ENCODE measurements at regions not wholly inside any gene's neighbourhood (a gene's known extent, or its start where the extent isn't known, plus 50 kb on each side); places are given as distances from the start of the nearest gene placed in this dataset.
"Not testable (repeated sequence)": the region's sequence is repeated elsewhere in the genome, so short reads cannot be mapped to it uniquely, and the experiment has no call there.

GRCh38 chr13:110044551-110045111 is 258.2 kb upstream of the IRS2 start:
- intact Hi-C loops (cut with DNase I), result no loop called here
- TF ChIP-seq, protein P1, sequence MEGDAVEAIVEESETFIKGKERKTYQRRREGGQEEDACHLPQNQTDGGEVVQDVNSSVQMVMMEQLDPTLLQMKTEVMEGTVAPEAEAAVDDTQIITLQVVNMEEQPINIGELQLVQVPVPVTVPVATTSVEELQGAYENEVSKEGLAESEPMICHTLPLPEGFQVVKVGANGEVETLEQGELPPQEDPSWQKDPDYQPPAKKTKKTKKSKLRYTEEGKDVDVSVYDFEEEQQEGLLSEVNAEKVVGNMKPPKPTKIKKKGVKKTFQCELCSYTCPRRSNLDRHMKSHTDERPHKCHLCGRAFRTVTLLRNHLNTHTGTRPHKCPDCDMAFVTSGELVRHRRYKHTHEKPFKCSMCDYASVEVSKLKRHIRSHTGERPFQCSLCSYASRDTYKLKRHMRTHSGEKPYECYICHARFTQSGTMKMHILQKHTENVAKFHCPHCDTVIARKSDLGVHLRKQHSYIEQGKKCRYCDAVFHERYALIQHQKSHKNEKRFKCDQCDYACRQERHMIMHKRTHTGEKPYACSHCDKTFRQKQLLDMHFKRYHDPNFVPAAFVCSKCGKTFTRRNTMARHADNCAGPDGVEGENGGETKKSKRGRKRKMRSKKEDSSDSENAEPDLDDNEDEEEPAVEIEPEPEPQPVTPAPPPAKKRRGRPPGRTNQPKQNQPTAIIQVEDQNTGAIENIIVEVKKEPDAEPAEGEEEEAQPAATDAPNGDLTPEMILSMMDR (IDR thresholded peaks at IDR 0.05; ENCODE audit: borderline replicate concordance, extremely low read depth, insufficient read depth), result no peak
- no peak for FAIRE-seq

DNA sequence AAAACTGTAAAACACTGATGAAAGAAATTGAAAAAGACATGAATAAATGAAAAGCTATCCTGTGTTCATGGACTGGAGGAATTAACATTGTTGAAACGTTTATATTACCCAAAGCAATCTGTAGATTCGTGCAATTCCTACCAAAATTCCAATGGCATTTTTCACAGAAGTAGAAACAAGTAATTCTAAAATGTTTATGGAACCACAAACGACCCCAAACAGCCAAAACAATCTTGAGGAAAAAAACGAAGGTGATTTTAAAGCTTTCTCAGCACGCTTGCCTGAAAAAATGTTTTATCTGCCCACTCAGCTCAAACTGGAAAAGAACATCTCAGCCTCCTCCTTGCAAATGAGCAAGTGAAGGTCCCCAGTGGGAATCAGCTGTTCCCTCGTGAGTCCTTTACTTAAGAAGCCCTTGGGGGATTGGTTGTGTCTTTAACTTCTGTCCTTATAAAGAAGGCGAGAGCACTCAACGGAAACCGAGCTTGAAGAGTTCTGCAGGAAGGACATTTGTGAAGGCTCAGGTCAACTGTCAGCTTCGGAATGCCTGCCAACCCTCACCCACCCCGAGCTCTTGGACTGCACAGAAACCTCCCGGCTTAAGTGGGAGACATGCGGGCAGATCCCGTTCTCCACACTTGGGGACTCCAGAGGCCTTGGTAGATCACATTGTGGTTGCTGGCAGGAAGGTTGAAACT is 256.0 kb upstream of the IRS2 start:
- H3K4me3 ChIP-seq (ENCODE audit: low read length in 3 of 3), result no peak overlapping the region
- intact Hi-C loops (cut with DNase I), result no loop called here
- no peaks in the 10 kb centered on the region for H3K27me3 ChIP-seq (ENCODE audit: control insufficient read depth, insufficient read depth, low read length)
- TF ChIP-seq, protein P1 (IDR thresholded peaks at IDR 0.05; ENCODE audit: borderline replicate concordance, extremely low read depth, insufficient read depth), result no peak
- H3K9ac ChIP-seq (ENCODE audit: low read length in 3 of 3), result no peak overlapping the region
- no peaks in the 10 kb centered on the region for H3K4me1 ChIP-seq (ENCODE audit: control insufficient read depth in 2 of 3, insufficient read depth in 2 of 3, low read depth in 1 of 3, low read length in 3 of 3)
- H3K27ac ChIP-seq (ENCODE audit: low read depth in 2 of 2, low read length in 2 of 2), result no peak overlapping the region
- DNase-seq, result no peak
- no peaks in the 10 kb centered on the region for H3K36me3 ChIP-seq (ENCODE audit: control insufficient read depth in 2 of 3, insufficient read depth in 3 of 3, low read length in 3 of 3)
- H3K9me3 ChIP-seq (ENCODE audit: control insufficient read depth in 2 of 3, insufficient read depth in 1 of 3, low read length in 3 of 3), result peaks cover 0 to 2% (median 0%) of the 10 kb centered on the region in 3 donors
- FAIRE-seq, result no peak

More at GRCh38 chr13:110044551-110045111, 258.2 kb upstream of the IRS2 start:
- no peak overlapping the region for H3K4me3 ChIP-seq (ENCODE audit: low read length in 3 of 3)
- H3K9ac ChIP-seq (ENCODE audit: low read length in 3 of 3), result no peak overlapping the region
- no peaks in the 10 kb centered on the region for H3K27me3 ChIP-seq (ENCODE audit: control insufficient read depth, insufficient read depth, low read length)
- DNase-seq, result no peak
- no peaks in the 10 kb centered on the region for H3K36me3 ChIP-seq (ENCODE audit: control insufficient read depth in 2 of 3, insufficient read depth in 3 of 3, low read length in 3 of 3)
- H3K27ac ChIP-seq (ENCODE audit: low read depth in 2 of 2, low read length in 2 of 2), result no peak overlapping the region
- peaks cover 0 to 2% (median 0%) of the 10 kb centered on the region in 3 donors for H3K9me3 ChIP-seq (ENCODE audit: control insufficient read depth in 2 of 3, insufficient read depth in 1 of 3, low read length in 3 of 3)
- H3K4me1 ChIP-seq (ENCODE audit: control insufficient read depth in 2 of 3, insufficient read depth in 2 of 3, low read depth in 1 of 3, low read length in 3 of 3), result no peaks in the 10 kb centered on the region

- H3K9ac ChIP-seq (ENCODE audit: low read length in 3 of 3); FAIRE-seq; H3K4me3 ChIP-seq (ENCODE audit: low read length in 3 of 3); H3K27me3 ChIP-seq (ENCODE audit: control insufficient read depth, insufficient read depth, low read length); DNase-seq; H3K27ac ChIP-seq (ENCODE audit: low read depth in 2 of 2, low read length in 2 of 2); H3K9me3 ChIP-seq (ENCODE audit: control insufficient read depth in 2 of 3, insufficient read depth in 1 of 3, low read length in 3 of 3); H3K36me3 ChIP-seq (ENCODE audit: control insufficient read depth in 2 of 3, insufficient read depth in 3 of 3, low read length in 3 of 3); H3K4me1 ChIP-seq (ENCODE audit: control insufficient read depth in 2 of 3, insufficient read depth in 2 of 3, low read depth in 1 of 3, low read length in 3 of 3); intact Hi-C loops (cut with DNase I): not testable (repeated sequence)
Measured at GRCh38 chr13:110041638-110042037, 255.3 kb upstream of the IRS2 start.

DNA sequence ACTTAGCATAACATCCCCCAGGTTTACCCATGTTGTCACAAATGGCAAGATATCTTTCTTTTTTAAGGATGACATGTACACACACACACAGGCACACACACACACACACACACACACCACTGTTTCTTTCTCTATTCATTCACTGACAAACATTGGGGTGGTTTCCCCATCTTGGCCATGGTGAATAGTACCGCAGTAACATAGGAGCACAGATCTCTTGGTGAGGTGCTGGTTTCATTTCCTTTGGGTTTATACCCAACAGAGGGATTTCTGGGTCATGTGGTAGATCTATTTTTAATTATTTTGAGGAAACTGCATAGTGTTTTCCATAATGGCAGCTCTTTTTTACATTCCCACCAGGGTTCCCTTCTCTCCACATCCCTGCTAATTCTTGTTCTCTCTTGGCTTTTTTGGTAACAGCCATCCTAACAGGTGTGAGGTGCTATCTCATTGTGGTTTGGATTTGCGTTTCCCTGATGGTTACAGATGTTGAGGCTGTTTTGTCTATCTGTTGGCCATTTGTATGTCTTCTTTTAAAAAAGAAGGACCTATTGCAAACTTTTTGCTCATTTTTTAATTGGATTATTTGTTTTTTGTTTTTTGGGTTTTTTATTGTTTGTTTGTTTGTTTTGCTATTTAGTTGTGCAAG is 251.7 kb upstream of the IRS2 start:
- DNase-seq, result no peak
- Histone ChIP-seq H3K9me3 (ENCODE audit: control insufficient read depth in 2 of 3, insufficient read depth in 1 of 3, low read length in 3 of 3) (no peaks in the 10 kb centered on the region), H3K27me3 (ENCODE audit: control insufficient read depth, insufficient read depth, low read length) (no peaks in the 10 kb centered on the region), H3K4me3 (ENCODE audit: low read length in 3 of 3) (no peak overlapping the region), H3K9ac (ENCODE audit: low read length in 3 of 3) (no peak overlapping the region), H3K36me3 (ENCODE audit: control insufficient read depth in 2 of 3, insufficient read depth in 3 of 3, low read length in 3 of 3) (no peaks in the 10 kb centered on the region), H3K4me1 (ENCODE audit: control insufficient read depth in 2 of 3, insufficient read depth in 2 of 3, low read depth in 1 of 3, low read length in 3 of 3) (no peaks in the 10 kb centered on the region), H3K27ac (ENCODE audit: low read depth in 2 of 2, low read length in 2 of 2) (no peak overlapping the region)
- TF ChIP-seq, protein P1 (IDR thresholded peaks at IDR 0.05; ENCODE audit: borderline replicate concordance, extremely low read depth, insufficient read depth), result no peak
- intact Hi-C loops (cut with DNase I), result no loop called here
- no peak for FAIRE-seq

Measured in kidney (tissue), 13 donors.